ENCODE measurements at regions not wholly inside any gene's neighbourhood (a gene's known extent, or its start where the extent isn't known, plus 50 kb on each side); places are given as distances from the start of the nearest gene placed in this dataset.
A peak's percentile ranks its signal among the peaks of the same experiment; 100 is the strongest.
"Not testable (repeated sequence)": the region's sequence is repeated elsewhere in the genome, so short reads cannot be mapped to it uniquely, and the experiment has no call there.

GRCh38 chr22:22346401-22347107 is 102.0 kb downstream of the VPREB1 start:
- no peak for DNase-seq

- DNase-seq = no peak
Measured at GRCh38 chr22:22348127-22348814, 103.7 kb downstream of the VPREB1 start.

GRCh38 chr22:22348815-22349454 is 104.3 kb downstream of the VPREB1 start:
- no peak for DNase-seq

- DNase-seq = no peak
Measured at GRCh38 chr22:22349455-22349836, 104.9 kb downstream of the VPREB1 start.

GRCh38 chr22:22351366-22351765 is 106.8 kb downstream of the VPREB1 start:
- no peak for DNase-seq

GRCh38 chr22:22352371-22352999 is 107.9 kb downstream of the VPREB1 start:
- no peak for DNase-seq

- no peak for DNase-seq
Measured at GRCh38 chr22:22355096-22355834, 110.7 kb downstream of the VPREB1 start.

GRCh38 chr22:22357024-22357883 is 112.7 kb downstream of the VPREB1 start:
- DNase-seq = peak; percentile 92

- DNase-seq = no peak
Measured at GRCh38 chr22:22358152-22358551, 113.6 kb downstream of the VPREB1 start.

- DNase-seq = no peak
Measured at GRCh38 chr22:22358686-22359085, 114.1 kb downstream of the VPREB1 start.

- DNase-seq = no peak
Measured at GRCh38 chr22:22359465-22359864, 114.9 kb downstream of the VPREB1 start.

GRCh38 chr22:22360014-22360413 is 115.4 kb downstream of the VPREB1 start:
- no peak for DNase-seq

GRCh38 chr22:22362311-22362710 is 117.7 kb downstream of the VPREB1 start:
- DNase-seq = no peak

- DNase-seq = no peak
Measured at GRCh38 chr22:22362936-22363335, 118.3 kb downstream of the VPREB1 start.

- DNase-seq = no peak
Measured at GRCh38 chr22:22364207-22364606, 119.6 kb downstream of the VPREB1 start.

- no peak for DNase-seq
Measured at GRCh38 chr22:22366537-22366936, 122.0 kb downstream of the VPREB1 start.

GRCh38 chr22:22368516-22368915 is 123.9 kb downstream of the VPREB1 start:
- no peak for DNase-seq

GRCh38 chr22:22369219-22369963 is 124.8 kb downstream of the VPREB1 start:
- DNase-seq = not testable (repeated sequence)

- no peak for DNase-seq
Measured at GRCh38 chr22:22369964-22370270, 125.3 kb downstream of the VPREB1 start.

GRCh38 chr22:22371031-22371541 is 126.5 kb downstream of the VPREB1 start:
- DNase-seq = no peak

GRCh38 chr22:22372086-22372485 is 127.5 kb downstream of the VPREB1 start:
- no peak for DNase-seq
